ENCODE measurements at regions not wholly inside any gene's neighbourhood (a gene's known extent, or its start where the extent isn't known, plus 50 kb on each side); places are given as distances from the start of the nearest gene placed in this dataset.

DNA sequence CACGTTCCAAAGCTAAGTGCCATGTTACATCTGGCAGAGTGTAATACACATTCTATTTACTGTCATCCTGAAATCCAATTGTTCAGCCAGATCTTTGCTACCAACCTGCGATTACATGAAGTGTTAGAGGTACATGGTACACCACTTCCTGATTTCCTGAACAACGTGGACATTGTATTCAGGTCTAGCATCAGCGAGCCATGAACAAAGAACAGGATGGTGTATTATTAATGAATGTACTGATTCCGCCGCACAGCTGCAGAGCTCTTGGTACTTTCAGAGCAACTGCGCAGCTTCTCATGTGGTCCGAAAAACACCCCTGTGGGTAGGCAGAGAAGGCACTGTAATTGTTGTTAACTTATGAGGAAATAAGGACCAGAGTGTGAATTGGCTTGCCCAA lies 511.4 kb downstream of the AJAP1 start:
- Mint-ChIP-seq H3K9me3 (no peaks in the 10 kb centered on the region), H3K4me1 (no peaks in the 10 kb centered on the region), H3K4me3 (no peak overlapping the region), H3K36me3 (ENCODE audit: low read depth) (no peaks in the 10 kb centered on the region), H3K27ac (no peak overlapping the region), H3K27me3 (no peaks in the 10 kb centered on the region)
- POLR2A ChIA-PET, result no interaction called here
- DNase-seq, result no peak
- CTCF ChIA-PET, result no interaction called here

DNA sequence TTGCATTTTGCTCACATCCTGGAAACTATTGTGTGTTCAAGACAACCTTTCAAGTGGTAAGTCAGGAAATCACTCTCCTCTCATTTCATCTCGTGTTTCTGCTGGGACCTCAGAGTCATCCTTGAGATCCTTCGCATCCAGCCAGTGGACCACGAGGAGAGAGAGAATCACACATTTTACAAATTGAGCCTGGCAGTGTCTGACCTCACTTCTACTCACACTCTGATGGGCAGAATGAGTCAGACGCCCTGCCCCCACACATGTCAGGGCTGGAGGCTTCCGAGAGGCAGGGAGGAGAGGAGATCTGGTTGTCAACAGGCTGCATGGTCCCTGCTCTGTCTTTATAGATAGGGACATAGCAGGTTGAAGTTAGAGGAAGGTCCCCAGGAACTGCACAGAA lies 509.7 kb downstream of the AJAP1 start:
- CTCF ChIA-PET, result no interaction called here
- H3K4me1 Mint-ChIP-seq, result no peaks in the 10 kb centered on the region
- H3K27me3 Mint-ChIP-seq, result no peaks in the 10 kb centered on the region
- H3K9me3 Mint-ChIP-seq, result peaks cover 6% of the 10 kb centered on the region
- H3K36me3 Mint-ChIP-seq (ENCODE audit: low read depth), result no peaks in the 10 kb centered on the region
- POLR2A ChIA-PET, result no interaction called here
- no peak for DNase-seq
- H3K27ac Mint-ChIP-seq, result no peak overlapping the region
- H3K4me3 Mint-ChIP-seq, result no peak overlapping the region

DNA sequence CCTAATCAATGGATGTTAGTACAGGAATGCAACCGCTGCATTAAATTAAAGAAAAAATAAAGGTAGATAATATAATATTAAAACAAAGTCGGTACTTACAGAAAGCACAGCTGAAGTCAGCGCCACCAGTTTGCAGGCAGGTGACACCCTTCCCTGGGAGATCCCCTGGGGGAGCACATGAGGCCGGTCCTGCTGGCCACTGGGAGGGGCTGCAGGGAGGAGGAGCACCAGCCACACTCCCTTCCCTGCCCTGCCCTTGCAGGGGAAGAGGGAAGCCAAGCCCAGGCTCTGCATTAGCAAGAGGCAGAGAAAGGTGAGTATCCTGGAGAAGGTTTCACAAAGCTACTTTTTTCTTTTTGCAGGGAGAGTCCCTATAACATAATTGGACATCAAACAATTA lies 507.0 kb downstream of the AJAP1 start:
- H3K4me3 Mint-ChIP-seq, result no peak overlapping the region
- no peaks in the 10 kb centered on the region for H3K4me1 Mint-ChIP-seq
- no peak overlapping the region for H3K27ac Mint-ChIP-seq
- H3K36me3 Mint-ChIP-seq (ENCODE audit: low read depth), result no peaks in the 10 kb centered on the region
- H3K9me3 Mint-ChIP-seq, result peaks cover 6% of the 10 kb centered on the region
- DNase-seq, result no peak
- no peaks in the 10 kb centered on the region for H3K27me3 Mint-ChIP-seq
- ChIA-PET POLR2A (no interaction called here), CTCF (no interaction called here)

DNA sequence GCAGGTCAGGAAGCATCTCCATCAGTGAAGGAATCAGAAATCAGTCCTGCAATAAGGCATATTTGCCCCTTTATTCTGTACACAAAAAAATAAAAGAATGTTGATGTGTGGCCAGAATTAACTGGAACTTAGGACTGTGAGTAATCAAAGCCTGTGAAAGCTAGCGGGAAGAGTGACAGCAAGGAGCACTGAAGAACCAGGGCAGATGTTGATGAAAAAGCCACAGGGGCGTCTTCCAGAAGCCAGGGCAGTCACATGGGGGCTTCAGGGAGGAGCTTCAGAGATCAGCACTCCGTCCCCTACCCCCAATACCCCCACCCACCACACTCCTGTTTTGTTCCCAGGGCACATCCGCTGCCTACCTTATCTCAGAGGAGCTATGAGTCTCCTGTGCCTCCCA lies 502.8 kb downstream of the AJAP1 start:
- Mint-ChIP-seq H3K4me1 (no peaks in the 10 kb centered on the region), H3K9me3 (peaks cover 8% of the 10 kb centered on the region), H3K27me3 (no peaks in the 10 kb centered on the region), H3K27ac (no peak overlapping the region), H3K36me3 (ENCODE audit: low read depth) (no peaks in the 10 kb centered on the region), H3K4me3 (no peak overlapping the region)
- DNase-seq, result no peak
- ChIA-PET POLR2A (no interaction called here), CTCF (no interaction called here)

DNA sequence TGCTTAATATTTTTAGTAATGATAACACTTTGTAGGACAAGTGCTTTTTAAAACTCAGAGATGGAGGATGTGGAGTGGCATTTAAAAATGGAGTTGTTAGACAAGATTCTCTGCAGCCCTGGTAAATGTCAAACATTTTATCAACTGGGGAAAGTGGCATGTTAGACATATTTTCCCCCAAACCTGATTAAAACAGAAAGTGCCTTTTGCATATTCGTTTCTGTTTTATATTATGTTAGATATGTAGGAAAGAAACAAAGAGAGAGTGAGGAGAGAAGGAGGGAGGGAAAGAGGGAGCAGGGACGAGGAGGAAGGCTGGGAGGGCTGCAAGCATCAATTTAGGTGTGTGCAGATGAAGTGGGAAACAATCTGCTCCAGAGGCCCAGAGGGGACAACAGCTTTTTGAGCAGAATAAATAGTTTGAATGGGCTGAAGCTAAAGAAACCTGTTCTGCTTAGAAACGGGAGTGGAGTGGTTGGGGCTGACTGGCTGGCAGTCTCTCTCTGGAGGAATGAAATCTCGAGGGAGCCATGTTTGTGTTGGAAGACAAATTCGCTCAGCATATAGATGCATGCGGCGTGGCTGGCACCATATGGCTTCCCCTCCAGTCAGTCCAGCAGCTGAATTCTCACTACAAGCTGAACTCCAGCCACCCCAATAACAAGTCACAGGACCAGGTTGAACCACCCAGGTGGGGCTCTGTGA lies 502.2 kb downstream of the AJAP1 start:
- Mint-ChIP-seq H3K27ac (no peak overlapping the region), H3K4me3 (no peak overlapping the region), H3K36me3 (ENCODE audit: low read depth) (no peaks in the 10 kb centered on the region), H3K9me3 (peaks cover 8% of the 10 kb centered on the region), H3K27me3 (no peaks in the 10 kb centered on the region), H3K4me1 (no peaks in the 10 kb centered on the region)
- ChIA-PET POLR2A (no interaction called here), CTCF (no interaction called here)
- no peak for DNase-seq

DNA sequence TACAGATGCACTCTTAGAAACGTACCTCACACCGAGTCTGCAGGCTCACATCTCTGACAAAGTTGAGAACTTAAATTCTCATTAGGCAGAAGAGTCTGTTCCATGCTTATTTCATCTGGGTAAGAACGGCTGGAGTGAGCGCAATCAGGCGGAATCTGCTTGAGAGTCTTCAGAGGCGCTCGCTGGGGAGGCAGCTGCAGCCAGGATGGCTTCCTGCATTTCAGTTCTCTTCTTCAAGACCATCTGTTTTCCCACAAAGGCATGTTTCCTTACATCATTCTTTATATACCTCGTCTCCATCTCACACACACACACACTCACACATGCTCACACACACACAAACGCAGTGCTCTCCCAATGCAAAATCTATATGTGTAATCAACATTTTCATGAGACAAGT lies 497.1 kb downstream of the AJAP1 start:
- no peak for DNase-seq

DNA sequence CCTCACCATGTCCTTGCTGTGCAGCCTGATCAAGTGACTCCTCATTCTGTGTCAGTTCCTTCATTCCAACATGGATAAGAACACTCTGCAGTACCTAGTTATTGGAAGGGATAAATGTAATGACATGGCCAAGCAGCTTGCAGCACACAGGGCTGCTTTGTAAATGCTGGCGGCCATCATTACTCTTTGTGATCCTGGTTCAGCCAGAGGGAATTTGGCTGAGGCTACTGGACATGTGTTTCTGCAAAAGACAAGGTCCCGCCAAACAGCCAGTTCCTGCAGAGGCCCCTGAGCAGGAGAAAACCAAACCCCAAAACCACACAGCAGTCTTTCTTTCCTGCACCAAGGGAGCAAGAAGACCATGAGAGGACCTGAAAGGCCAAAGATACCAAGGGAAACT lies 495.8 kb downstream of the AJAP1 start:
- H3K27me3 Mint-ChIP-seq, result no peaks in the 10 kb centered on the region
- H3K36me3 Mint-ChIP-seq (ENCODE audit: low read depth), result no peaks in the 10 kb centered on the region
- peaks cover 2% of the 10 kb centered on the region for H3K9me3 Mint-ChIP-seq
- no peak overlapping the region for H3K4me3 Mint-ChIP-seq
- H3K4me1 Mint-ChIP-seq, result no peaks in the 10 kb centered on the region
- no peak overlapping the region for H3K27ac Mint-ChIP-seq
- POLR2A ChIA-PET, result no interaction called here
- CTCF ChIA-PET, result no interaction called here
- no peak for DNase-seq

More for the DNA sequence above, 497.1 kb downstream of the AJAP1 start:
- H3K4me1 Mint-ChIP-seq, result no peaks in the 10 kb centered on the region
- H3K9me3 Mint-ChIP-seq, result peaks cover 2% of the 10 kb centered on the region
- H3K4me3 Mint-ChIP-seq, result no peak overlapping the region
- CTCF ChIA-PET, result no interaction called here
- POLR2A ChIA-PET, result no interaction called here
- no peaks in the 10 kb centered on the region for H3K27me3 Mint-ChIP-seq
- no peaks in the 10 kb centered on the region for H3K36me3 Mint-ChIP-seq (ENCODE audit: low read depth)
- no peak overlapping the region for H3K27ac Mint-ChIP-seq

DNA sequence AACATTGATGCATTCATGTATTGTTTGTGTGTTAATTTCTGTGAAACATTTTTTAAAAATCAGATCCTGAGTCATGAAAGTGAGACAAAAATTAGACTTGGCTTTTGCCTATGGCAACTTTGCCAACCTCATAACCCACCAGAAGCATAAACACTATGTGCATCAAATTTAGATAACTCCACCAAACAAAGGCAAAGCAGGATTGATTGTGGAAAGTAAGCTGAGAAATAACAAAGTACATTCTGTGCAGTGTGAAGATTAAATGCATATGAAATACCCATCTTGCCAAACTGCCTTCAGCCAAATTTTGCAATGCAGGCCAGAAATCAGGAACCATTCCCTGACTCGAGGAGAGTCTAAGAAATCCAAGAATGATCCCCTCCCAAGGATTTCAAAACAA lies 493.4 kb downstream of the AJAP1 start:
- POLR2A ChIA-PET, result no interaction called here
- H3K27ac Mint-ChIP-seq, result no peak overlapping the region
- no peaks in the 10 kb centered on the region for H3K4me1 Mint-ChIP-seq

DNA sequence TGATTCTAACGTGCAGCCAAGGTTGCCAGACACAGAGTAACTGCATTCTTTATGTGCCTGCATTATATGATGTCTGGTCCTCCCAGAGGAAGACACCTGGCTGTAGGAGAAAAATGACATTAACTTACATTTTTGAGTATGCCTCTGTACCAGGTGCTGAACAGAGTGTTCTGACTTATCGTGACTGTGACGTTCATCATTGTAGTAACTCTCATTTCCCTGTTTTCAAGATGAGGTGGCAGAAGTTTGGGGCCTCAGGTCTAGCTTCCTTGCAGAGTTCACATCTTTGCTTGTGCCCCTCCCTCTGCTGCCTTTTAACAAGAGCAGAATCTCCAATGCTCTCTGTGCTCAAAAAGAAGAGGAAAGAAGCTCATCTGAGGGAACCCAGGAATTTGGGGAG lies 488.0 kb downstream of the AJAP1 start:
- no peak for DNase-seq
- Mint-ChIP-seq H3K4me1 (no peaks in the 10 kb centered on the region), H3K9me3 (no peaks in the 10 kb centered on the region), H3K27ac (no peak overlapping the region), H3K36me3 (ENCODE audit: low read depth) (no peaks in the 10 kb centered on the region), H3K4me3 (no peak overlapping the region), H3K27me3 (no peaks in the 10 kb centered on the region)
- ChIA-PET CTCF (no interaction called here), POLR2A (no interaction called here)

More for the DNA sequence above, 493.4 kb downstream of the AJAP1 start:
- CTCF ChIA-PET, result no interaction called here
- H3K9me3 Mint-ChIP-seq, result no peaks in the 10 kb centered on the region
- H3K27me3 Mint-ChIP-seq, result no peaks in the 10 kb centered on the region
- no peak overlapping the region for H3K4me3 Mint-ChIP-seq
- no peaks in the 10 kb centered on the region for H3K36me3 Mint-ChIP-seq (ENCODE audit: low read depth)
- DNase-seq, result no peak

DNA sequence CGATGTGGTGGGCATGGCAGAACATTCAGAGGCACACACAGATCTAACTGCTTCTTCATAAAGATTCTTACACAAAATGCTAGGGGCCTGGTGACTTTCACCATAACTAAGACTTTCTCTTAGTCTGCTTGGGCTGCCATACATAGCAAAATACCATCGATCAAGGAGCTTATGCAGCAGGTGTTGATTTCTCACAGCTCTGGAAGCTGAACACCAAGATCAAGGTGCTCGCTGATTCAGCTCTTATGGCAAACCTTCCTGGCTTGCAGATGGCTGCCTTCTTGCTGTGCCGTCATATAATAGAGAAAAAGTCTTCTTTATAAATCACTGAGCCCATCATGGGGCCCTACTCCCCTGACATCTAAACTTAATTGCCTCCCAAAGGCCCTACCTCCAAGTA lies 487.3 kb downstream of the AJAP1 start:
- no peak overlapping the region for H3K27ac Mint-ChIP-seq
- no peaks in the 10 kb centered on the region for H3K27me3 Mint-ChIP-seq
- no peak overlapping the region for H3K4me3 Mint-ChIP-seq
- no peaks in the 10 kb centered on the region for H3K9me3 Mint-ChIP-seq
- no peaks in the 10 kb centered on the region for H3K4me1 Mint-ChIP-seq
- H3K36me3 Mint-ChIP-seq (ENCODE audit: low read depth), result no peaks in the 10 kb centered on the region
- ChIA-PET CTCF (no interaction called here), POLR2A (no interaction called here)
- DNase-seq, result no peak

DNA sequence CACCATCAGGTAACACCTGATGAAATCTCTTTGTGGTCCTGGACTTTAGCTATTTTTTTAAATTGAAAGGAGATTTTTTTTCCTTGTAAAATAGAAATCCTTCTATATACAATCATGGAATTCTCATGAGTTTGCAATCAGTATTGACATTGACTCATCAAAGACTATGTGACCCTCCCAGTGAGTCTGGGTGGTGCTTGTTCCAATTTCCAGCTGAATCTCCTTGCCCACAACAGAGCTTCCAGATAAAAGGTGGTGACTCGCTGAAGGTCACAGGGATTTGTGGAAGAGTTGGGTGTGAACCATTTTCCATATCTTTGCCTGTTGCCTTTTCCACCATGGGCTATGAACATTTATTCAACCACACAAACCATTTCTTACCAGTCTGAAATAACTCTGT lies 486.6 kb downstream of the AJAP1 start:
- ChIA-PET POLR2A (no interaction called here), CTCF (no interaction called here)
- H3K4me3 Mint-ChIP-seq, result no peak overlapping the region
- no peaks in the 10 kb centered on the region for H3K9me3 Mint-ChIP-seq
- no peak for DNase-seq
- H3K36me3 Mint-ChIP-seq (ENCODE audit: low read depth), result no peaks in the 10 kb centered on the region
- no peaks in the 10 kb centered on the region for H3K4me1 Mint-ChIP-seq
- no peaks in the 10 kb centered on the region for H3K27me3 Mint-ChIP-seq
- H3K27ac Mint-ChIP-seq, result no peak overlapping the region

DNA sequence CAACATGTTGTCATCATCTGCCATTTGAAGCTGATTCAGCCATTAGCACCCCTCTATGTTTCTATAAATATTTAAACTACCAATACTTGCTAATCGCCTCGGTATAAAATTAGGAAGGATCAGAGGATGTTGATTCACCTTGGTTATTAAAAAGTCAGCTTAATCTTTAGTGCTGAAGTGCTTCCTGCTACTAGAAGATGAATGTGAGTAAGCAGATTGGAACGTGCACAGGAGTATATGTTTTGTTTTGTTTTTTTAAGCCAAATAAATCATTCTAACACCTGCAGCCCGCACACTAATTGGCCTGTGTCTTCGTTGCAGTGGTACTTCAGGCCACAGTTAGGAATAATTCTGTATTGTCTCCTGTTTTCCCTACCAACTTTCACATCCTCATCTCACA lies 485.7 kb downstream of the AJAP1 start:
- POLR2A ChIA-PET, result no interaction called here
- Mint-ChIP-seq H3K27ac (no peak overlapping the region), H3K4me3 (no peak overlapping the region), H3K27me3 (no peaks in the 10 kb centered on the region), H3K4me1 (no peaks in the 10 kb centered on the region), H3K36me3 (ENCODE audit: low read depth) (no peaks in the 10 kb centered on the region), H3K9me3 (no peaks in the 10 kb centered on the region)
- CTCF ChIA-PET, result no interaction called here
- no peak for DNase-seq

DNA sequence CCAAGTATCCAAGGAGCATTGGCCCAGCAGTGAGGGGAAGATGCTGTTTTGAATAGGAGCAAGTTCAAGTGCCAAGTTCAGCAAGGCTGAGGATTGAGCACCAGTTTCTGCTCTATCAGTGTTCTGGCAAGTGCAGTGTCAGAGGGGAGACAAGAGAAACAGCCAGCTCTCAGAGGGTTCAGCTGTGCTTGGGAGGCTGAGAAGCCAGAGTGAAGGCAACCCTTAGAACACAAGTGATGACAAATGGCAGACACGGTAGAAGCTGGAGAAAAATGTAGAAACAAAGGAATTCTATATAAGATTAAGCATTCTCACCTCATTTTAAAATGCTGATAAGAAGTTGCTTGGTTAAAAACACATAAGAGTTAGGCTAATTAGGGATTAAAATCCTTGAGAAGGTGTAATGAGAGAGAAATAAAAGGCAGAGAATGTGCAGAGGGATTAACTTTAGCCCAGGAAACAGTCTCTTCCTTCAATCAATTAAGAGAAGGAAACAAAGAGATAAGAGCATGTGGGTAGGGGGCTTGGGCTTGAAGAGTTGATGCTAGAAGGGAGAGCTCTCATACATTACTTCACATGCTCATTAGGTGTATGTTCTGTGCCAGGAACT lies 475.4 kb downstream of the AJAP1 start:
- Mint-ChIP-seq H3K27me3 (no peaks in the 10 kb centered on the region), H3K27ac (no peak overlapping the region), H3K36me3 (ENCODE audit: low read depth) (no peaks in the 10 kb centered on the region), H3K4me1 (peaks cover 4% of the 10 kb centered on the region), H3K4me3 (no peak overlapping the region), H3K9me3 (no peaks in the 10 kb centered on the region)
- ChIA-PET POLR2A (no interaction called here), CTCF (no interaction called here)
- DNase-seq, result no peak

DNA sequence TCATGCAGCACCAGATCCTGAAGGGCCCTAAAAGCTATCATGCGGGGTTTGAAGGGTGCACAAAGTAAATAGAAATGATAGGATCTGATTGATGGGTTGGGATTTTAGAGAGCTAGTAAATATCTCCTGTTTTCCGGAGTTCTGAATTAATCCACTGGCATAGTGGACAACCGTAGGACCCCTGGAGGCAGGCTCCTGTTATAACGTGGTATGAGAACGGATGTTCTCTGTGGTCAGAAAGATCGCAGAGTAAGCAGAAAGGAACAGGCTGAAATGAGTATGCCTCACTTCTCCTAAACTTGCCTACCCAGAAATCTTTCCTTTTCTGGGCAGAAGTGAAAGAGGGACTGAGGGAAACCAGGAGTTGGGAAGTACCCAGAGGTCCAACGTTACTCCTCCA lies 470.8 kb downstream of the AJAP1 start:
- no peaks in the 10 kb centered on the region for H3K9me3 Mint-ChIP-seq
- CTCF ChIA-PET, result no interaction called here
- DNase-seq, result no peak
- no peak overlapping the region for H3K4me3 Mint-ChIP-seq
- peaks cover 4% of the 10 kb centered on the region for H3K4me1 Mint-ChIP-seq
- H3K27me3 Mint-ChIP-seq, result no peaks in the 10 kb centered on the region
- H3K36me3 Mint-ChIP-seq (ENCODE audit: low read depth), result no peaks in the 10 kb centered on the region
- H3K27ac Mint-ChIP-seq, result no peak overlapping the region
- POLR2A ChIA-PET, result no interaction called here
